GM12891 (cell line): ENCODE measurements at regions not wholly inside any gene's neighbourhood (a gene's known extent, or its start where the extent isn't known, plus 50 kb on each side); places are given as distances from the start of the nearest gene placed in this dataset.

Experiments used
- PAX5 ChIP-seq: IDR thresholded peaks from 2 replicates; pipeline ENCODE4 v1.6.1; 2011; ENCODE audit warnings: low read length, moderate library complexity, mild to moderate bottlenecking; ENCODE audit not compliant: insufficient read depth, severe bottlenecking
- POLR2A ChIP-seq: IDR thresholded peaks from 2 replicates; pipeline ENCODE4 v1.6.1; 2011; ENCODE audit warnings: low read depth, low read length, control low read depth
- POLR2AphosphoS5 ChIP-seq: IDR thresholded peaks from 2 replicates; pipeline ENCODE4 v1.6.1; 2011; ENCODE audit warnings: low read depth, low read length, control low read depth
- POU2F2 ChIP-seq: IDR thresholded peaks from 2 replicates; pipeline ENCODE4 v1.6.1; 2011; ENCODE audit warnings: low read depth, mild to moderate bottlenecking, control low read depth, low read length, moderate library complexity
- SPI1 ChIP-seq: IDR thresholded peaks from 2 replicates; pipeline ENCODE4 v1.6.1; 2011; ENCODE audit warnings: low read depth, low read length, control low read depth
- TAF1 ChIP-seq: IDR thresholded peaks from 2 replicates; pipeline ENCODE4 v1.6.1; 2011; ENCODE audit warnings: low read depth, low read length, control low read depth

GRCh38 chr6:90436403-90436802 lies 139.8 kb upstream of the BACH2 start:
- TF ChIP-seq POLR2A (no peak), POLR2AphosphoS5 (no peak), POU2F2 (no peak), TAF1 (no peak), PAX5 (no peak), SPI1 (no peak)
